ENCODE measurements at regions not wholly inside any gene's neighbourhood (a gene's known extent, or its start where the extent isn't known, plus 50 kb on each side); places are given as distances from the start of the nearest gene placed in this dataset.

GRCh38 chr10:4181081-4181480 lies 396.1 kb upstream of the KLF6 start:
- ATAC-seq (ENCODE audit: low read depth) (no peak), DNase-seq (ENCODE audit: low spot score) (no peak)
- Histone ChIP-seq H3K9me3 (ENCODE audit: severe bottlenecking) (no peaks in the 10 kb centered on the region), H3K27me3 (ENCODE audit: insufficient read depth, poor library complexity, severe bottlenecking) (no peaks in the 10 kb centered on the region), H3K27ac (ENCODE audit: poor library complexity, severe bottlenecking) (no peak overlapping the region), H3K36me3 (ENCODE audit: low read depth) (no peaks in the 10 kb centered on the region), H3K4me3 (ENCODE audit: severe bottlenecking) (no peak overlapping the region), H3K4me1 (ENCODE audit: insufficient read depth, poor library complexity, severe bottlenecking) (no peaks in the 10 kb centered on the region)
- no peak for TF ChIP-seq CTCF (IDR thresholded peaks at IDR 0.05; ENCODE audit: poor library complexity, severe bottlenecking)

GRCh38 chr10:4177791-4178190 lies 392.8 kb upstream of the KLF6 start:
- DNase-seq (ENCODE audit: low spot score) = no peak
- H3K36me3 ChIP-seq (ENCODE audit: low read depth) = no peaks in the 10 kb centered on the region
- TF ChIP-seq CTCF (IDR thresholded peaks at IDR 0.05; ENCODE audit: poor library complexity, severe bottlenecking) = no peak

GRCh38 chr10:4176500-4177281 lies 391.7 kb upstream of the KLF6 start:
- TF ChIP-seq CTCF (IDR thresholded peaks at IDR 0.05; ENCODE audit: poor library complexity, severe bottlenecking) = no peak
- H3K36me3 ChIP-seq (ENCODE audit: low read depth) = no peaks in the 10 kb centered on the region
- no peak for ATAC-seq (ENCODE audit: low read depth)
- DNase-seq (ENCODE audit: low spot score) = no peak
- H3K27me3 ChIP-seq (ENCODE audit: insufficient read depth, poor library complexity, severe bottlenecking) = no peaks in the 10 kb centered on the region
- H3K9me3 ChIP-seq (ENCODE audit: severe bottlenecking) = no peaks in the 10 kb centered on the region
- no peaks in the 10 kb centered on the region for H3K4me1 ChIP-seq (ENCODE audit: insufficient read depth, poor library complexity, severe bottlenecking)
- no peak overlapping the region for H3K4me3 ChIP-seq (ENCODE audit: severe bottlenecking)
- H3K27ac ChIP-seq (ENCODE audit: poor library complexity, severe bottlenecking) = no peak overlapping the region

More at GRCh38 chr10:4177791-4178190, 392.8 kb upstream of the KLF6 start:
- Histone ChIP-seq H3K27ac (ENCODE audit: poor library complexity, severe bottlenecking) (no peak overlapping the region), H3K27me3 (ENCODE audit: insufficient read depth, poor library complexity, severe bottlenecking) (no peaks in the 10 kb centered on the region), H3K4me3 (ENCODE audit: severe bottlenecking) (no peak overlapping the region), H3K4me1 (ENCODE audit: insufficient read depth, poor library complexity, severe bottlenecking) (no peaks in the 10 kb centered on the region), H3K9me3 (ENCODE audit: severe bottlenecking) (no peaks in the 10 kb centered on the region)
- ATAC-seq (ENCODE audit: low read depth) = no peak

GRCh38 chr10:4174197-4174596 lies 389.2 kb upstream of the KLF6 start:
- ATAC-seq (ENCODE audit: low read depth) (no peak), DNase-seq (ENCODE audit: low spot score) (no peak)
- no peaks in the 10 kb centered on the region for H3K9me3 ChIP-seq (ENCODE audit: severe bottlenecking)
- H3K4me3 ChIP-seq (ENCODE audit: severe bottlenecking) = no peak overlapping the region
- H3K27ac ChIP-seq (ENCODE audit: poor library complexity, severe bottlenecking) = no peak overlapping the region
- no peaks in the 10 kb centered on the region for H3K4me1 ChIP-seq (ENCODE audit: insufficient read depth, poor library complexity, severe bottlenecking)
- TF ChIP-seq CTCF (IDR thresholded peaks at IDR 0.05; ENCODE audit: poor library complexity, severe bottlenecking) = peak; percentile 22
- H3K36me3 ChIP-seq (ENCODE audit: low read depth) = no peaks in the 10 kb centered on the region
- no peaks in the 10 kb centered on the region for H3K27me3 ChIP-seq (ENCODE audit: insufficient read depth, poor library complexity, severe bottlenecking)

- ATAC-seq (ENCODE audit: low read depth) = no peak
- H3K4me1 ChIP-seq (ENCODE audit: insufficient read depth, poor library complexity, severe bottlenecking) = no peaks in the 10 kb centered on the region
- no peak for DNase-seq (ENCODE audit: low spot score)
- H3K36me3 ChIP-seq (ENCODE audit: low read depth) = no peaks in the 10 kb centered on the region
- H3K4me3 ChIP-seq (ENCODE audit: severe bottlenecking) = no peak overlapping the region
- no peak for TF ChIP-seq CTCF (IDR thresholded peaks at IDR 0.05; ENCODE audit: poor library complexity, severe bottlenecking)
- no peaks in the 10 kb centered on the region for H3K9me3 ChIP-seq (ENCODE audit: severe bottlenecking)
- H3K27me3 ChIP-seq (ENCODE audit: insufficient read depth, poor library complexity, severe bottlenecking) = no peaks in the 10 kb centered on the region
- H3K27ac ChIP-seq (ENCODE audit: poor library complexity, severe bottlenecking) = no peak overlapping the region
Observed at GRCh38 chr10:4170633-4171314, 385.8 kb upstream of the KLF6 start.

Data from RWPE2 (cell line).